Stimulated activated CD8-positive, alpha-beta memory T cell treated with anti-CD3 and anti-CD28 coated beads, Interleukin-12 subunit alpha, Interleukin-12 subunit beta, amount 100 ng/mL, for 24 hours (primary cell): ENCODE measurements at regions not wholly inside any gene's neighbourhood (a gene's known extent, or its start where the extent isn't known, plus 50 kb on each side); places are given as distances from the start of the nearest gene placed in this dataset.

Source experiments
- DNase-seq: peaks from one replicate; pipeline ENCODE4 v3.0.0-alpha.2; 2020; ENCODE audit errors: extremely low read depth

DNA sequence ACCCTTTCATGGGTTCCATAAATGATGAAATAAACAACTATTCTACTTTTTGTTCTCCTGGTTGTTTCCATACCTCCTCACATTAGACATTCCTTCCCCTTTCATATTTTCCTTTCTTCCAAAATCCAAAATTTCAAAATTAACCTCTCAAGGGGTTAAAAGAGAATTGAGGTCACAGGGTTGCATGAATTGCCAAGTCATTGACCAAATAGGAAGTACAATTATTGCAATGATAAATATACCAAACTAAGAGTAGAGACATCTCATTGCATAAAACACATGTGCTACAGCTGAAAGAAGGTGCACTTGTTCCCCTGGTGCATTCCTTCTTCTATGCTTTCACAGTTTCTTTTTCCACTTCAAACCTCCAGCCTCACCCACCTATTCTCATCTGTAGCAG is 136.1 kb downstream of the KCTD12 start:
- no peak for DNase-seq

- no peak for DNase-seq
Measured at GRCh38 chr13:76745261-76746200, 140.7 kb downstream of the KCTD12 start.

- no peak for DNase-seq
Measured at GRCh38 chr13:76741624-76742023, 144.6 kb downstream of the KCTD12 start.

- no peak for DNase-seq
Measured at GRCh38 chr13:76741046-76741445, 145.2 kb downstream of the KCTD12 start.

GRCh38 chr13:76738616-76739015 is 147.6 kb downstream of the KCTD12 start:
- DNase-seq = no peak

GRCh38 chr13:76737526-76737925 is 148.7 kb downstream of the KCTD12 start:
- DNase-seq = no peak

DNA sequence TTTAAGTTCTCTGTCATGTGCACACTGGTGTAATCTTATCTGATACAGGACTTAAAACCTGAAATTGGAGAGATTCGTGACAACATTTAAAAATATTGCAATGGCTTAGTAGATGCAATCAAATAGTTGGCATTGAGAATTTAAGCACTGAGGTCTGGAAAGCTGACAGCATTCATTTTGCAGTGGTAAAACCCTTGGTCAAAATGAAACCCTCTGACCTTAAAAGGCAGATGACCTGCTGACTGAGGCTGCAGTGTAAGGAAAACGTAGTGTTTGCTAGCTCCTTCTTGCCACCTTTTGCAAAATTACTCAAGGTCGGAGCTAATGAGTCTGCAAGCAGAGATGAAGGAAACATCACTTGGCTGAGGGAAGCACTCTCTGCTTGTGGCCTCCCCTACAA is 150.6 kb downstream of the KCTD12 start:
- no peak for DNase-seq

GRCh38 chr13:76733671-76734070 is 152.5 kb downstream of the KCTD12 start:
- DNase-seq = no peak

GRCh38 chr13:76732367-76732766 is 153.8 kb downstream of the KCTD12 start:
- no peak for DNase-seq

DNA sequence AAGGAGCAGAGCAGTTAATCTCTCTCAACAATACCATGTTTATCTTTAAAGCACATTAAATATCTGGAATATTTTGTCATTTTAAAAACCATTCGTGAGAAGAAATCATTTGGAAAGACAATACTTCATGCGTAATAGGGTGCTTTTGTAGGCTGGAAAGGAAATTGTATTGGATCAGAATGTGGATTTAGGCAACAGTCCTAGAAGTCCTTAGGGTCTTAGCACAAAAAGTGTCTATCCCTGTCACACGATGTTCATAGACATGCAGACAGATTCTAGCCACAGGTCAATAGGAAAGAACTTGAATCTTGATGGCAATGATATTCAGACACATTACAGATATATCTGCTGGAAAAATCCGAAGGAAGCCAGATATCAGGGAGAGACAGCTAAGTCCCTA is 156.0 kb downstream of the KCTD12 start:
- no peak for DNase-seq

DNA sequence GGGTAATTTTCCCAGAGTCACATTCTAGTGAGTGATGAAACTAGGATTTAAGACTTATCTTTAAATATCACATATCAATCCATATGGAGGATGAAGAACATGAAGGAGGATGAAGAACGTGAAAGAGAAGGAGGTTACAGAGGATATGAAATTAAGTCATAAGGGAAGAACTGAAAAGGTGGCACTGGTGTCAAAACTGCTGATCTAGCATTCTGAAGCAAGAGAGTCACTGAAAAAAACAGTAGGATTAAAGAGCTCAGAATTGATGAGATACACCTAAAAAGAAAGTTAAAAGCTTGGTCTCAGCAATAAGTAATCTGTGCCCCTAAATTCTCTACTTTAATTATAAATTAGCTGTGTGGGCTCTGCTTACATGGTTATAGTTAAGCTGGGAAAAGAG is 156.5 kb downstream of the KCTD12 start:
- no peak for DNase-seq

- no peak for DNase-seq
Measured at GRCh38 chr13:76725896-76726295, 160.3 kb downstream of the KCTD12 start.

DNA sequence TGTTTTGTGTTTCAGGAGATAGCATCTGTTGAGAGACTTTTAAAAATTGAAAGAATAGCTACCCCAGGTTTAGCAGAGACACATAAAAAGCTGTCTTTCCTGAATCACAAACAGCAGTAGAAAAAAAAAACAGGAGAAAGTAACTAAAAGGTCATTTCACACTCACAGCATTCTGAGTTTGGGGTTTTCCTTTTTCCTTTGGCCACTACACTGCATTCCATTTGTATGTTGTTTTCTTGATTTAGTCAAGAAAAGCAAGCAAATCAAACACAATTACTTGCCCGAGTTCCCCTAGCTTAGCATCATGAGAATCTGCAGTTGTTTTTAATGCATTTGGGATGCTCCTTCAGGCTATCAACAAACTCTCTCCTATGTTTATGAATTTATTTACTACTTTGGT is 161.0 kb downstream of the KCTD12 start:
- no peak for DNase-seq

- no peak for DNase-seq
Measured at GRCh38 chr13:76724421-76724820, 161.8 kb downstream of the KCTD12 start.

- DNase-seq = no peak
Measured at GRCh38 chr13:76723551-76724232, 162.5 kb downstream of the KCTD12 start.

DNA sequence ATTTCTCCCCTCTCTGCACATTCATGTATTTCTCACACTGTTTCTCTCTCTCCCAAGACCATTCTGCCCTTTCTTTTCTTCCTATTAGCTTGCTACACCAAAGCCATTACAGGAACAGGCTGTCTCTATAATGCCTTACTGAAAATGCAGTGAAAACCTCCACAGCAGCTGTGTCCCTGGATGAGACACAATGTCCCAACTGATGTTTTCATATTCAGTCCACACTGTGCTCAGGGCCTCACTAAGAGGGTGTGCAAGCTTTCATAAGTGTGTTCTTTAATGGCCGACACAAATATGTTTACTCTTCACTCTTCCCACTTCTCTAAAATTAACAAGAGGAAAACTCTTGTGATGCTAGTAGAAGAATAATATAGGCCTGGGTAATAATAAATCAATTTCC is 163.4 kb downstream of the KCTD12 start:
- no peak for DNase-seq

DNA sequence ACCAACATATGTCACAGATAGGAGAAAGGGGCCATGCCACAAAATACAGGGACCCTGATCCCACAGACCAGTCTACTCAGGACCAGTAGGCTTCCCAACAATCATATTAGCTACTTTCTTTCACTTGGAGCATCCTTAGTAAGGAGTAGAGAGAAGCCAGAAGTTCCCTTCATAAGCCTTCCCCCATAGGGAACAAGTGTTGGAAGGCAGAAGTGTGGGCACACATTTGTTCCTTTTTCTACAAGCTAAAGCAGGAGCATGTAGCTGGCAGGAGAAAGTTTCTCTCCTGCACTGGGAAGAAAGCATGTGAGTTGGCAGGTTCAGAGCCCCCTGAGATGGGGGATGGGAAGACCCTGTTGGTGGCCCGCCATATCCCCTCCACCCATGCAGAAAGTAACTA is 165.4 kb downstream of the KCTD12 start:
- no peak for DNase-seq

- DNase-seq = no peak
Measured at GRCh38 chr13:76720416-76720815, 165.8 kb downstream of the KCTD12 start.

DNA sequence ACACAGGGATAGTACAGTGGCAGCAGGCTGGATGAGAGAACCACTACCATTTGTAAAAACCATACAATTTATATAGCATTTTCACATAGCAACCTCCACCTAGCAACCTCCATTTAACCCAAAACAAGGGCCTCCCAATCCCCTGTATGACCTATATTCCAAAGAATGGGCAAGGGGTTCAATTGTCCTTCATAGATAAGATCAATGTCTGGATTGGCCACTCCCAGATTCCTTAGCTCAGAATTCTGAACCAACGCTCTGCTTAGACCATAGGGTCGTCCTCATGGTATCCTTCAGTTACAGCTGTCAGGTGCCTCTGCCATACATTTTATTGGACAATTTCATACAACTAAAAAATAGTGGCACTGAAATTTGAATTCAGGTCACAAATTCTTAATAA is 166.2 kb downstream of the KCTD12 start:
- DNase-seq = no peak

GRCh38 chr13:76717092-76717491 is 169.1 kb downstream of the KCTD12 start:
- no peak for DNase-seq

- DNase-seq = no peak
Measured at GRCh38 chr13:76715621-76716020, 170.6 kb downstream of the KCTD12 start.

DNA sequence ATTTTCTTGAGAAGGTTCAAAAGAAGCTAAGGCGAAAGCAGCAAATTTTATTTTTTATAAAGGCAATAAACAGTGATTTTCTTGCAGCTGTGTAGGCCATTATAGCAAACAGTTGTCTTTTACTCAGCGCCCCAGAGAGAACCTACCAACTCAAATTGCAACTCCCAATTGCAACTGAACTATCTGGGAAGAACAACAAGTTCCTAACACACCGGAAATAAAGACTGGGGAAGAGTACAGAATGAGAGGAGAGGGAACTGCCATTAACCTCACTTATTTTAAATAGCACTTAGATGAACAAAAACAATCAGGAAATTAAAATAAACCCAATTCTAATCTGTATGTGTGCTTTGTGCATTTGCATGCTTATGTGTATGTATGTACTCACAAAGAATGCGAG is 171.1 kb downstream of the KCTD12 start:
- no peak for DNase-seq

DNA sequence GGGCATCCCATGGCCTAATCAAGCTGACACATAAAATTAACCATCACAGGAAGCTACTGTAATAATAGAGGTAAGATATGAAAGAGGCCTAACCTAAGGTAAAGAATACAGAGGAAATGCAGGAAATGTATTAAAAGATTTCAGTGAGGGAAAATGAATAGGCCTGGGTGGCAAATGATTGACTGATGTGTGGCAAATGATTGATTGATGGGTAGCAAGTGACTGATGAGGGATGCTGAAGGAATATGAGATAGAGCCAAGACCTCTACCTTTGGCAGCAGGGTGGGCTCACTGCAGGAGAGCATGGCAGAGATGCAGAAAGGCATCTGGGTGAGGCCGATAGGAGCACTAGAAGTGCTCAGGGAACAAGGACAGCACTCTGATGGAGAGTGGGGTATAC is 172.9 kb downstream of the KCTD12 start:
- DNase-seq = no peak
